ENCODE measurements at regions not wholly inside any gene's neighbourhood (a gene's known extent, or its start where the extent isn't known, plus 50 kb on each side); places are given as distances from the start of the nearest gene placed in this dataset.

GRCh38 chr1:76759171-76759860, 108.0 kb upstream of the ST6GALNAC5 start:
- CTCF ChIA-PET, result interaction anchor here (0.6 to 0.7 kb wide), 2 partner anchors 137 to 1303 kb away, joined by 3 read pairs; no protein-coding TSS in a partner anchor
- TF ChIP-seq CTCF (conservative IDR thresholded peaks at IDR 0.05; ENCODE audit: low read depth), result no peak
- DNase-seq (ENCODE audit: low spot score), result no peak
- POLR2A ChIA-PET (ENCODE audit: low non-redundant PET), result no interaction called here
- no peak overlapping the region for H3K27ac ChIP-seq

GRCh38 chr1:76759950-76760349, 107.3 kb upstream of the ST6GALNAC5 start:
- DNase-seq (ENCODE audit: low spot score), result no peak
- CTCF ChIA-PET, result no interaction called here

GRCh38 chr1:76763738-76764137, 103.5 kb upstream of the ST6GALNAC5 start:
- POLR2A ChIA-PET (ENCODE audit: low non-redundant PET), result no interaction called here
- no peak for TF ChIP-seq CTCF (conservative IDR thresholded peaks at IDR 0.05; ENCODE audit: low read depth)
- no peak overlapping the region for H3K27ac ChIP-seq
- DNase-seq (ENCODE audit: low spot score), result no peak
- CTCF ChIA-PET, result no interaction called here

More at GRCh38 chr1:76759950-76760349, 107.3 kb upstream of the ST6GALNAC5 start:
- no peak overlapping the region for H3K27ac ChIP-seq
- POLR2A ChIA-PET (ENCODE audit: low non-redundant PET), result no interaction called here
- TF ChIP-seq CTCF (conservative IDR thresholded peaks at IDR 0.05; ENCODE audit: low read depth), result no peak

GRCh38 chr1:76764638-76765454, 102.4 kb upstream of the ST6GALNAC5 start:
- POLR2A ChIA-PET (ENCODE audit: low non-redundant PET), result no interaction called here
- H3K27ac ChIP-seq, result no peak overlapping the region
- no peak for DNase-seq (ENCODE audit: low spot score)
- CTCF ChIA-PET, result no interaction called here
- no peak for TF ChIP-seq CTCF (conservative IDR thresholded peaks at IDR 0.05; ENCODE audit: low read depth)

- no peak for DNase-seq (ENCODE audit: low spot score)
- POLR2A ChIA-PET (ENCODE audit: low non-redundant PET), result no interaction called here
- no peak overlapping the region for H3K27ac ChIP-seq
- CTCF ChIA-PET, result no interaction called here
- TF ChIP-seq CTCF (conservative IDR thresholded peaks at IDR 0.05; ENCODE audit: low read depth), result no peak
Measured at GRCh38 chr1:76766381-76766780, 100.9 kb upstream of the ST6GALNAC5 start.

GRCh38 chr1:76769911-76770310, 97.4 kb upstream of the ST6GALNAC5 start:
- ChIA-PET CTCF (interaction anchor here (0.7 kb wide), 1 partner anchor 557 kb away, joined by 3 read pairs; no protein-coding TSS in a partner anchor), POLR2A (ENCODE audit: low non-redundant PET) (no interaction called here)
- no peak overlapping the region for H3K27ac ChIP-seq
- no peak for DNase-seq (ENCODE audit: low spot score)
- TF ChIP-seq CTCF (conservative IDR thresholded peaks at IDR 0.05; ENCODE audit: low read depth), result no peak
